ENCODE measurements at regions not wholly inside any gene's neighbourhood (a gene's known extent, or its start where the extent isn't known, plus 50 kb on each side); places are given as distances from the start of the nearest gene placed in this dataset.
"Not testable (repeated sequence)": the region's sequence is repeated elsewhere in the genome, so short reads cannot be mapped to it uniquely, and the experiment has no call there.

DNA sequence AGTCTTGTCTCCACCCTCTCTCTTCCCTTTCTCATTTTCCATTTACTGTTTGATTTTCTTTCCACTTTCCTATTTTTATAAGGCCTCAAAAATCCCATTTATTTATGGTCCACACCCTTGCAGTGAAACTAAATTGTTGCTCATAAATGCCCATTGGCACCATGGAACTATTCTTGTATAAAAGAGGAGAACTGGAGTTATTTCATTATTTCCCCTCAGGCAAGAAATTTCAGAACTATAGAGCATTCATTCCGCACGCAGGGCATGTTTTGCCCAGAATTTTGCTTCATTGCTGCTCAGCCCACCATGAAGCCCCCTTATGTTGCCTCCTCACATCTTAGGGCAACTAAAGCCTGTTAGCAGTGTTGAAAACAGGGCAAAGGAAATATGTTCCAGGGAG lies 113.7 kb upstream of the MMADHC start:
- Histone ChIP-seq H3K4me1 (ENCODE audit: control insufficient read depth, insufficient read depth, low read length, unreplicated experiment) (no peaks in the 10 kb centered on the region), H3K27me3 (ENCODE audit: insufficient read depth, low read length) (no peaks in the 10 kb centered on the region), H2AFZ (ENCODE audit: low read length, unreplicated experiment) (no peak overlapping the region), H3K36me3 (ENCODE audit: insufficient read depth, low read length) (no peaks in the 10 kb centered on the region), H3K79me2 (ENCODE audit: control insufficient read depth, insufficient read depth, low read length, unreplicated experiment) (no peaks in the 10 kb centered on the region), H3K4me3 (ENCODE audit: low read depth, low read length) (no peak overlapping the region), H3K27ac (ENCODE audit: low read depth, low read length) (no peak overlapping the region)

- Histone ChIP-seq H3K27me3 (ENCODE audit: insufficient read depth, low read length) (no peaks in the 10 kb centered on the region), H3K4me3 (ENCODE audit: low read depth, low read length) (no peak overlapping the region), H3K79me2 (ENCODE audit: control insufficient read depth, insufficient read depth, low read length, unreplicated experiment) (no peaks in the 10 kb centered on the region), H3K36me3 (ENCODE audit: insufficient read depth, low read length) (no peaks in the 10 kb centered on the region), H3K27ac (ENCODE audit: low read depth, low read length) (no peak overlapping the region), H3K4me1 (ENCODE audit: control insufficient read depth, insufficient read depth, low read length, unreplicated experiment) (no peaks in the 10 kb centered on the region), H2AFZ (ENCODE audit: low read length, unreplicated experiment) (no peak overlapping the region)
Measured at GRCh38 chr2:149692961-149693396, 105.4 kb upstream of the MMADHC start.

- Histone ChIP-seq H3K4me3 (ENCODE audit: low read depth, low read length) (no peak overlapping the region), H2AFZ (ENCODE audit: low read length, unreplicated experiment) (no peak overlapping the region), H3K4me1 (ENCODE audit: control insufficient read depth, insufficient read depth, low read length, unreplicated experiment) (no peaks in the 10 kb centered on the region), H3K36me3 (ENCODE audit: insufficient read depth, low read length) (no peaks in the 10 kb centered on the region), H3K79me2 (ENCODE audit: control insufficient read depth, insufficient read depth, low read length, unreplicated experiment) (no peaks in the 10 kb centered on the region), H3K27ac (ENCODE audit: low read depth, low read length) (no peak overlapping the region), H3K27me3 (ENCODE audit: insufficient read depth, low read length) (no peaks in the 10 kb centered on the region)
Measured at GRCh38 chr2:149690825-149691224, 103.2 kb upstream of the MMADHC start.

GRCh38 chr2:149687052-149687427 lies 99.5 kb upstream of the MMADHC start:
- no peaks in the 10 kb centered on the region for H3K4me1 ChIP-seq (ENCODE audit: control insufficient read depth, insufficient read depth, low read length, unreplicated experiment)
- H3K79me2 ChIP-seq (ENCODE audit: control insufficient read depth, insufficient read depth, low read length, unreplicated experiment) = no peaks in the 10 kb centered on the region
- H3K27me3 ChIP-seq (ENCODE audit: insufficient read depth, low read length) = no peaks in the 10 kb centered on the region
- no peak overlapping the region for H3K4me3 ChIP-seq (ENCODE audit: low read depth, low read length)
- H3K27ac ChIP-seq (ENCODE audit: low read depth, low read length) = no peak overlapping the region
- no peaks in the 10 kb centered on the region for H3K36me3 ChIP-seq (ENCODE audit: insufficient read depth, low read length)
- H2AFZ ChIP-seq (ENCODE audit: low read length, unreplicated experiment) = no peak overlapping the region

GRCh38 chr2:149686136-149687051 lies 98.8 kb upstream of the MMADHC start:
- Histone ChIP-seq H3K4me1 (ENCODE audit: control insufficient read depth, insufficient read depth, low read length, unreplicated experiment) (no peaks in the 10 kb centered on the region), H3K79me2 (ENCODE audit: control insufficient read depth, insufficient read depth, low read length, unreplicated experiment) (no peaks in the 10 kb centered on the region), H3K36me3 (ENCODE audit: insufficient read depth, low read length) (no peaks in the 10 kb centered on the region), H3K4me3 (ENCODE audit: low read depth, low read length) (no peak overlapping the region), H2AFZ (ENCODE audit: low read length, unreplicated experiment) (no peak overlapping the region), H3K27ac (ENCODE audit: low read depth, low read length) (no peak overlapping the region), H3K27me3 (ENCODE audit: insufficient read depth, low read length) (no peaks in the 10 kb centered on the region)

- H3K4me3 ChIP-seq (ENCODE audit: low read depth, low read length); H3K27ac ChIP-seq (ENCODE audit: low read depth, low read length); H3K79me2 ChIP-seq (ENCODE audit: control insufficient read depth, insufficient read depth, low read length, unreplicated experiment); H3K4me1 ChIP-seq (ENCODE audit: control insufficient read depth, insufficient read depth, low read length, unreplicated experiment); H2AFZ ChIP-seq (ENCODE audit: low read length, unreplicated experiment); H3K27me3 ChIP-seq (ENCODE audit: insufficient read depth, low read length); H3K36me3 ChIP-seq (ENCODE audit: insufficient read depth, low read length): not testable (repeated sequence)
Measured at GRCh38 chr2:149685401-149685800, 97.8 kb upstream of the MMADHC start.

DNA sequence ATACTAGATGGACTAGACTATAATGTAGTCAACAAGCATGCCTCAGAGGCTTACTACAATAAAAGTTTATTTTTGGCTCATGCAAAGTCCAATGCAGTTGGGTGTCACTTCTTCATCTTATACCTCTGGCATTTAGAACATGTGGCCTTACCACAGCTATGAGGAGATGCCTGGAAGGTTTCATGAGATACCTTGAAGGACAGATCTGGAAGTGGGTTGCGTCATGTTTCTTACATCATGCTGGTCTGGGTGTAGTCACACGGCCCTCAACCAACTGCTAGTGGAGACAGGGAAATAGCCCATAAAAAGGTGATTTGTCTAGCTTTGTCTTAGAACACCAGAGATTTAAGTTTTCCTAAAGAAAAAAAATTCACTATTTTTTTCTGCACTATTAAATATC lies 91.7 kb upstream of the MMADHC start:
- Histone ChIP-seq H3K27ac (ENCODE audit: low read depth, low read length) (no peak overlapping the region), H2AFZ (ENCODE audit: low read length, unreplicated experiment) (no peak overlapping the region), H3K4me1 (ENCODE audit: control insufficient read depth, insufficient read depth, low read length, unreplicated experiment) (no peaks in the 10 kb centered on the region)

GRCh38 chr2:149677416-149677815 lies 89.8 kb upstream of the MMADHC start:
- Histone ChIP-seq H3K36me3 (ENCODE audit: insufficient read depth, low read length) (no peaks in the 10 kb centered on the region), H3K4me1 (ENCODE audit: control insufficient read depth, insufficient read depth, low read length, unreplicated experiment) (no peaks in the 10 kb centered on the region), H3K27me3 (ENCODE audit: insufficient read depth, low read length) (no peaks in the 10 kb centered on the region), H3K4me3 (ENCODE audit: low read depth, low read length) (no peak overlapping the region), H2AFZ (ENCODE audit: low read length, unreplicated experiment) (no peak overlapping the region), H3K79me2 (ENCODE audit: control insufficient read depth, insufficient read depth, low read length, unreplicated experiment) (no peaks in the 10 kb centered on the region), H3K27ac (ENCODE audit: low read depth, low read length) (no peak overlapping the region)

More for the DNA sequence above, 91.7 kb upstream of the MMADHC start:
- H3K4me3 ChIP-seq (ENCODE audit: low read depth, low read length) = no peak overlapping the region
- no peaks in the 10 kb centered on the region for H3K79me2 ChIP-seq (ENCODE audit: control insufficient read depth, insufficient read depth, low read length, unreplicated experiment)
- no peaks in the 10 kb centered on the region for H3K27me3 ChIP-seq (ENCODE audit: insufficient read depth, low read length)
- no peaks in the 10 kb centered on the region for H3K36me3 ChIP-seq (ENCODE audit: insufficient read depth, low read length)

DNA sequence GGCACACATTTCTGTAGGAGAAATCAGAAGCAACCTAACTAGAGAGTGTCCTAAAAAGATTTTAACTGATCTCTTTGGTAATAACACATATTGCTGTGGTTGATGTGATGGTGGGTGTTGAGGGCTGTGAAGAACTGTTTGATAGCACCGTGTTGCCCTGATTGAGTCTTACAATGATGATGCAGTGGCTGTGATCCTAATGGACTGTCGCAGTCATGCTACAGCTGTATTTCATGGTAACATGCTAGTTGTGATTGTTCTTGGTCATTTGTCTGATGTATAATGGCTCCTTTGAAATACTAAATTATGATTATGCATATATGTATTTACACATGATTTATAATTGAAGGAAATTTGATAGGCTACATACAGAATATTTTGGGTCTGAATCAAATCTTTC lies 82.5 kb upstream of the MMADHC start:
- H3K4me1 ChIP-seq (ENCODE audit: control insufficient read depth, insufficient read depth, low read length, unreplicated experiment) = no peaks in the 10 kb centered on the region
- H3K27me3 ChIP-seq (ENCODE audit: insufficient read depth, low read length) = no peaks in the 10 kb centered on the region
- no peaks in the 10 kb centered on the region for H3K79me2 ChIP-seq (ENCODE audit: control insufficient read depth, insufficient read depth, low read length, unreplicated experiment)
- no peaks in the 10 kb centered on the region for H3K36me3 ChIP-seq (ENCODE audit: insufficient read depth, low read length)
- H3K4me3 ChIP-seq (ENCODE audit: low read depth, low read length) = no peak overlapping the region
- no peak overlapping the region for H3K27ac ChIP-seq (ENCODE audit: low read depth, low read length)
- no peak overlapping the region for H2AFZ ChIP-seq (ENCODE audit: low read length, unreplicated experiment)

DNA sequence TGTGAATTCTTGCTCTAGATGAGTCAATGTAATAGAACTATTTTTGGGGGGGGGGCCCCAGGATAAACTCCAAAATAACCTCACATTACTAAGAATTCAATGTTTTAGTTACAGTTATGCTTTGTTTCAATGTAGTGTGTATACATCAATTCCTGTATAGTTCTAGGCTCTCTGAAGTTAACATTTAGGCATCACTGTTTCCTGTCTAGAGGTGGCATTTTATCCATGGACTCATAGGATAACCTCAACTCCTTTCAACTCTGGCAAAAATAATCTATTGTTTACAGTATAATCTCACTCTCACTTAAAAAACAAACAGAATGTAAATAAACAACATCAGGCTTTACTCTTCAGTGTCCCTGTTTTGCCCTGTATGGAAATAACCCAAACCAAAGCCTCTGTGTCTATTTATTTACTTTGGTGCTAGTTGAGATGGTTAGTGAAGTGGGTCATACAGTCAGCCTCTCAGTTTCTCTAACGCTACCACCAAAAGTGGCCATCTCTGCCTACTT lies 79.3 kb upstream of the MMADHC start:
- Histone ChIP-seq H3K27me3 (ENCODE audit: insufficient read depth, low read length) (no peaks in the 10 kb centered on the region), H3K36me3 (ENCODE audit: insufficient read depth, low read length) (no peaks in the 10 kb centered on the region), H3K27ac (ENCODE audit: low read depth, low read length) (no peak overlapping the region), H3K79me2 (ENCODE audit: control insufficient read depth, insufficient read depth, low read length, unreplicated experiment) (no peaks in the 10 kb centered on the region), H3K4me3 (ENCODE audit: low read depth, low read length) (no peak overlapping the region), H2AFZ (ENCODE audit: low read length, unreplicated experiment) (no peak overlapping the region), H3K4me1 (ENCODE audit: control insufficient read depth, insufficient read depth, low read length, unreplicated experiment) (peaks cover 9% of the 10 kb centered on the region)

DNA sequence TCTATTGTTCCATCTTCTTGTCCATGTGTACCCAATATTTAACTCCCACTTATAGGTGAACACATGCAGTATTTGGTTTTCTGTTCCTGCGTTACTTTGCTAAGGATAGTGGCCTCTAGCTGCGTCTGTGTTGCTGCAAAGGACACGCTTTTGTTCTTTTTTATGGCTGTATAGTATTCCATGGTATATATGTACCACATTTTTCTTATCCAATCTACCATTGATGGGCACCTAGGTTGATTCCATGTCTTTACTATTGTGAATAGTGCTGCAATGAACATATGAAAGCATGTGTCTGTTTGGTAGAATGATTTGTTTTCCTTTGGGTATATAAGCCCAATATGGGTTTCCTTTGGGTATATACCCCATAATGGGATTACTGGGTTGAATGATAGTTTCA lies 77.3 kb upstream of the MMADHC start:
- Histone ChIP-seq H3K4me3 (ENCODE audit: low read depth, low read length) (no peak overlapping the region), H3K79me2 (ENCODE audit: control insufficient read depth, insufficient read depth, low read length, unreplicated experiment) (no peaks in the 10 kb centered on the region), H2AFZ (ENCODE audit: low read length, unreplicated experiment) (no peak overlapping the region), H3K27me3 (ENCODE audit: insufficient read depth, low read length) (no peaks in the 10 kb centered on the region), H3K36me3 (ENCODE audit: insufficient read depth, low read length) (no peaks in the 10 kb centered on the region), H3K4me1 (ENCODE audit: control insufficient read depth, insufficient read depth, low read length, unreplicated experiment) (peaks cover 16% of the 10 kb centered on the region), H3K27ac (ENCODE audit: low read depth, low read length) (no peak overlapping the region)

Data from ACC112 (cell line).